Trophoblast cell (in vitro differentiated cells and primary cell): ENCODE measurements at regions not wholly inside any gene's neighbourhood (a gene's known extent, or its start where the extent isn't known, plus 50 kb on each side); places are given as distances from the start of the nearest gene placed in this dataset.

ENCODE experiments used
- DNase-seq, 2 donors: peaks; one replicate each; pipeline ENCODE4 v3.0.0-alpha.2; 2016
- H2AFZ ChIP-seq: 2 replicates; pipeline ENCODE4 v1.6.1; 2013; ENCODE audit warnings: low read length, moderate library complexity, mild to moderate bottlenecking; ENCODE audit not compliant: insufficient read depth, poor library complexity
- H2AK5ac ChIP-seq: 2 replicates; pipeline ENCODE4 v1.6.1; 2013; ENCODE audit warnings: mild to moderate bottlenecking, low read length
- H2BK120ac ChIP-seq: 2 replicates; pipeline ENCODE4 v1.6.1; 2013; ENCODE audit warnings: low read length, mild to moderate bottlenecking, moderate library complexity; ENCODE audit not compliant: insufficient read depth, poor library complexity
- H2BK12ac ChIP-seq: 2 replicates; pipeline ENCODE4 v1.6.1; 2013; ENCODE audit warnings: mild to moderate bottlenecking, low read length, moderate library complexity
- H2BK5ac ChIP-seq: 2 replicates; pipeline ENCODE4 v1.6.1; 2013; ENCODE audit warnings: low read length, low read depth, moderate library complexity, mild to moderate bottlenecking; ENCODE audit not compliant: poor library complexity
- H3K14ac ChIP-seq: 2 replicates; pipeline ENCODE4 v1.6.1; 2013; ENCODE audit warnings: mild to moderate bottlenecking, low read length
- H3K18ac ChIP-seq: 2 replicates; pipeline ENCODE4 v1.6.1; 2013; ENCODE audit warnings: mild to moderate bottlenecking, low read length
- H3K23ac ChIP-seq: 2 replicates; pipeline ENCODE4 v1.6.1; 2013; ENCODE audit warnings: low read length
- H3K27ac ChIP-seq: 2 replicates; pipeline ENCODE4 v1.5.1; 2013; ENCODE audit warnings: low read depth, mild to moderate bottlenecking, inconsistent platforms, low read length, moderate library complexity
- H3K27me3 ChIP-seq: 2 replicates; pipeline ENCODE4 v1.6.1; 2013; ENCODE audit warnings: inconsistent platforms, mild to moderate bottlenecking, low read length, moderate library complexity; ENCODE audit not compliant: insufficient read depth
- H3K36me3 ChIP-seq, 2 experiments: 1 replicate in 1 of 2; 2 replicates in 1 of 2; pipeline ENCODE4 v1.6.1; 2013; ENCODE audit warnings: low read length in 2 of 2, mild to moderate bottlenecking in 2 of 2, moderate library complexity in 1 of 2; ENCODE audit not compliant: insufficient read depth in 2 of 2, control insufficient read depth in 1 of 2
- H3K4ac ChIP-seq: 2 replicates; pipeline ENCODE4 v1.6.1; 2013; ENCODE audit warnings: low read depth, mild to moderate bottlenecking, low read length, moderate library complexity
- H3K4me1 ChIP-seq, 2 experiments: 1 replicate in 1 of 2; 2 replicates in 1 of 2; pipeline ENCODE4 v1.6.1; 2013; ENCODE audit warnings: low read length in 2 of 2, mild to moderate bottlenecking in 2 of 2, moderate library complexity in 1 of 2; ENCODE audit not compliant: insufficient read depth in 2 of 2, control insufficient read depth in 1 of 2
- H3K4me2 ChIP-seq: 2 replicates; pipeline ENCODE4 v1.6.1; 2013; ENCODE audit warnings: inconsistent platforms, mild to moderate bottlenecking, low read length, moderate library complexity
- H3K4me3 ChIP-seq: 2 replicates; pipeline ENCODE4 v1.5.1; 2013; ENCODE audit warnings: mild to moderate bottlenecking, low read depth, low read length, inconsistent platforms
- H3K79me1 ChIP-seq: one replicate; pipeline ENCODE4 v1.6.1; 2013; ENCODE audit warnings: low read length
- H3K79me2 ChIP-seq: 2 replicates; pipeline ENCODE4 v1.6.1; 2013; ENCODE audit warnings: low read length, mild to moderate bottlenecking; ENCODE audit not compliant: control insufficient read depth, insufficient read depth, poor library complexity
- H3K9ac ChIP-seq: 2 replicates; pipeline ENCODE4 v1.6.1; 2013; ENCODE audit warnings: mild to moderate bottlenecking, low read length
- H3K9me3 ChIP-seq: 2 replicates; pipeline ENCODE4 v1.6.1; 2013; ENCODE audit warnings: low read depth, mild to moderate bottlenecking, control low read depth, inconsistent platforms, low read length; ENCODE audit not compliant: insufficient read depth
- H4K12ac ChIP-seq: 2 replicates; pipeline ENCODE4 v1.6.1; 2013; ENCODE audit warnings: low read depth, mild to moderate bottlenecking, low read length, moderate library complexity
- H4K8ac ChIP-seq: 2 replicates; pipeline ENCODE4 v1.6.1; 2013; ENCODE audit warnings: low read depth, mild to moderate bottlenecking, low read length, moderate library complexity
- H4K91ac ChIP-seq: one replicate; pipeline ENCODE4 v1.6.1; 2013; ENCODE audit warnings: low read depth, mild to moderate bottlenecking, low read length, moderate library complexity
- WGBS: extraction: QIAGEN DNeasy Blood & Tissue Kit; methylation state at CpG from one replicate; pipeline ENCODE4 v1.1.7; 2013; ENCODE audit warnings: missing lambda C conversion rate; ENCODE audit not compliant: insufficient read length, insufficient coverage; ENCODE audit errors: extremely low coverage; 5-methylcytosine and 5-hydroxymethylcytosine counted together

DNA sequence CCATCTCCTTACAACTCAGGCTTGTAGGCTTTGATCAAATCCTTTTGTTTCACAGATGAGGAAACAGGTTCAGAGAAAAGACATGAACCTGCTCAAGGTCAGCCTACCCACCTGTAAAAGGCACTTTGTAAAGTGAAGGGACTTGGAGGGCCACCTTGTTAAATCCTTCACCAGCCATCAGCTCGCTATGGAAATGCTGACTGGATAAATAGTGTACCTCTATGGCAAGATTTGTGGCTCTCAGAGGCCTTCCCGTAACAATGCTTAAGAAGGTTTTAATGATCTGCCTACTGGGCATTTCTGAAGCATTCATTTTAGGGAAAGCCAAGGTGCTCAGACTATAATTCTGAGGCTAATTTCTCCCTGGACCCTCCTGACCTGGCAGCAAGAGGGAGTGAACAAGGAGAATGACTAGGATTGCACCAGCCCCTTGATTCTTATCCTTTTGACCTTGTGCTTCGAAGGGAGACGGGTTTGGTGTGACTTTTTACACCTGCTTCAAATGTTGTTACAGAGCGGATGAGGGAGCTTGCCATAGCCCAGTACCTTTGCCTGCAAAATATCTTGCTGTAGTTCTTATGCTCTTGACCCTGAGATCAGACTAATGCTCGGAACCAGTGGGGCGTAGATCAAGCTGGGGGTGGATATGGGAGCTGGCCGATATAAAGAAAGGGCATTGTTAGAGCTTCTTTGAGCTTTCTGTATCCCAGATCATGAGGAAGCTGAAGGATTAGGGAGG lies 90.9 kb upstream of the CXCR4 start:
- DNase-seq = no peak
- no peak overlapping the region for H3K18ac ChIP-seq
- no peak overlapping the region for H3K9ac ChIP-seq
- H4K8ac ChIP-seq = no peak overlapping the region
- no peak overlapping the region for H3K4ac ChIP-seq
- no peak overlapping the region for H4K12ac ChIP-seq
- no peak overlapping the region for H4K91ac ChIP-seq
- no peaks in the 10 kb centered on the region for H3K79me1 ChIP-seq
- H2AK5ac ChIP-seq = no peak overlapping the region
- no peak overlapping the region for H2AFZ ChIP-seq
- no peak overlapping the region for H2BK5ac ChIP-seq
- no peak overlapping the region for H3K23ac ChIP-seq
- H3K4me2 ChIP-seq = no peak overlapping the region
- no peaks in the 10 kb centered on the region for H3K27me3 ChIP-seq
- no peak overlapping the region for H3K14ac ChIP-seq
- no peaks in the 10 kb centered on the region for H3K79me2 ChIP-seq
- H3K27ac ChIP-seq = no peak overlapping the region
- no peaks in the 10 kb centered on the region for H3K4me1 ChIP-seq
- no CpG with 5 or more reads among the region's 8 CpGs for WGBS
- no peaks in the 10 kb centered on the region for H3K9me3 ChIP-seq
- no peak overlapping the region for H2BK120ac ChIP-seq
- H3K4me3 ChIP-seq = no peak overlapping the region
- no peaks in the 10 kb centered on the region for H3K36me3 ChIP-seq
- H2BK12ac ChIP-seq = no peak overlapping the region

DNA sequence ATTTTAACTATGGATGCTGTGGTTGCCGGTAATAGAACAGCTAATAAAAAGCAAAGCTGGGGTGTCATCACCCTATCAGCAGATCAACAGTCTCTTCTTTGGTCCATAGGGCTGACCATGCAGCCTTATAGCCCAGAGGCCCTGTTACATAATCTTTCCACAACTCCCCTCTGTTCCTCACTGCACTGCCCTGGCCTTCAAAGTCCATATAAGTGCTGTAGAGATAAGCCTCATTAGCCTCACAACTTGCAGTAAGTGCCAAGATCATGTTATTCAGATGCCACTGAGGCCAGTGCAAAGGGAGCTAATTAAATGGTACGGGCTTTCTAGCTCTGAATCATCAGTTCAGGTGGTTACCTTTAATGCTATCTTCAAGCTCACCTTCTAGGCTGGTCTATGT lies 89.7 kb upstream of the CXCR4 start:
- no peak overlapping the region for H2BK5ac ChIP-seq
- no peak overlapping the region for H3K4ac ChIP-seq
- no peak overlapping the region for H4K8ac ChIP-seq
- no peaks in the 10 kb centered on the region for H3K9me3 ChIP-seq
- no peak overlapping the region for H3K9ac ChIP-seq
- H3K27me3 ChIP-seq = no peaks in the 10 kb centered on the region
- no peak overlapping the region for H3K4me2 ChIP-seq
- no peaks in the 10 kb centered on the region for H3K36me3 ChIP-seq
- H2AFZ ChIP-seq = no peak overlapping the region
- H4K91ac ChIP-seq = no peak overlapping the region
- no peak overlapping the region for H3K4me3 ChIP-seq
- H4K12ac ChIP-seq = no peak overlapping the region
- H3K79me1 ChIP-seq = no peaks in the 10 kb centered on the region
- no CpG with 5 or more reads among the region's 2 CpGs for WGBS
- H3K27ac ChIP-seq = no peak overlapping the region
- H2AK5ac ChIP-seq = no peak overlapping the region
- no peak overlapping the region for H2BK120ac ChIP-seq
- no peak overlapping the region for H2BK12ac ChIP-seq
- no peak overlapping the region for H3K14ac ChIP-seq
- H3K23ac ChIP-seq = no peak overlapping the region
- no peak for DNase-seq
- no peaks in the 10 kb centered on the region for H3K4me1 ChIP-seq
- no peak overlapping the region for H3K18ac ChIP-seq
- no peaks in the 10 kb centered on the region for H3K79me2 ChIP-seq

DNA sequence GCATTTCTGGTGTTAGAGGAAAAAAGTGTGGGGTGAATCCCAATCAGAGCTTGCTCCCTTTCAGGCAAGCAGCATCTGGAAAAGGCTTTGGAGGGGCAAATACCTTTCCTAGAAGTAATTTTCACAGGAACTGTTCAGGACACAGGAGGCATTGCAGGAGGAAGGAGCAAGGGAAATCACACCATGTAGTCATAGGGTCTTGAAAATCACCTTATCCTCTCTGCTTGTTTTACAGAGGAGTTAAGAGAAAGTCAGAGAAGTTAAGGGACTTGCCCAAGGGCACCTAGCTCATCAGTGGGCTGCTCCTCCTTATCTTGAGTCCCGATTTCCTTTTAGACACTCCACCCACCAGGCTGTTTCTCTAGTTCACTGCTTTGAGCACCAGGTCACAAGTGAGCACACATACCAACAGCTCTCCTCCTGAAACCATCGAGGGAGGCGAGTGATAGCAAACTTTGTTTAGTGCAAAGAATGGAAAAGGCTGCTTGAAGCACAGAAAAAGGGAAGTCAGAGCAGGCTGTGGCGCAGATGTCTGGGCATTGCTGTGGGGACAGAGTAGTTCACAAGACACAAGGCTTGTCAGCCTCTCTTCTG lies 89.2 kb upstream of the CXCR4 start:
- H3K23ac ChIP-seq = no peak overlapping the region

DNA sequence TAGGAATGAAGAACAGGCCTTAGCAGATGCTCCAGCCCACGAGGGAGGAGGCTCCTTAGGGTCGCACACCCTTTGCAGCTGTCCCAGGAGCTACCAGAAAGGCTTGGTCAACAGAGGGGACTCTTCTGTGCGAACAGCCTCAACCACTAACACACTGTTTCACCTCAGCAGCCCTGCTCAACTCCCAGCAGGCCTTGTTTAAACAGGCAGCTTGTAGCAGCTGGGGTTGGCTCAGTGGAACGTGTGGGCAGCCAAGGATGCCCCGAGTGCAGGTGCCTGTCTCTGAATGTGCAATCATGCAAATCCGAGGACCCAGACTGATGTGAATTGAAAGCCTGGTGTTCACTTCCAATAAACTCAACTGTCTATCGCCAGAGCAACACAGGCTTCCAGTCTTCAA lies 88.7 kb upstream of the CXCR4 start:
- Histone ChIP-seq H3K14ac (no peak overlapping the region), H3K9me3 (peaks cover 2% of the 10 kb centered on the region), H2AFZ (no peak overlapping the region), H2BK5ac (no peak overlapping the region), H4K12ac (no peak overlapping the region), H2AK5ac (no peak overlapping the region), H3K27me3 (no peaks in the 10 kb centered on the region), H3K4me2 (no peak overlapping the region), H3K79me1 (no peaks in the 10 kb centered on the region), H3K23ac (no peak overlapping the region), H3K18ac (no peak overlapping the region), H3K36me3 (no peaks in the 10 kb centered on the region), H3K4ac (no peak overlapping the region), H4K91ac (no peak overlapping the region), H4K8ac (no peak overlapping the region), H2BK12ac (no peak overlapping the region), H3K4me3 (no peak overlapping the region), H3K9ac (no peak overlapping the region), H2BK120ac (no peak overlapping the region), H3K4me1 (no peaks in the 10 kb centered on the region), H3K27ac (no peak overlapping the region), H3K79me2 (no peaks in the 10 kb centered on the region)
- WGBS = no CpG with 5 or more reads among the region's 7 CpGs
- DNase-seq = no peak

More for the DNA sequence above, 89.2 kb upstream of the CXCR4 start:
- Histone ChIP-seq H3K4ac (no peak overlapping the region), H3K4me1 (no peaks in the 10 kb centered on the region), H2AFZ (no peak overlapping the region), H3K79me2 (no peaks in the 10 kb centered on the region), H2BK120ac (no peak overlapping the region), H3K79me1 (no peaks in the 10 kb centered on the region), H3K9ac (no peak overlapping the region), H3K36me3 (no peaks in the 10 kb centered on the region), H3K27me3 (no peaks in the 10 kb centered on the region), H3K27ac (no peak overlapping the region), H3K14ac (no peak overlapping the region), H2BK12ac (no peak overlapping the region), H3K18ac (no peak overlapping the region), H2AK5ac (no peak overlapping the region), H4K8ac (no peak overlapping the region), H4K12ac (no peak overlapping the region), H4K91ac (no peak overlapping the region), H3K4me3 (no peak overlapping the region), H3K9me3 (peaks cover under 1% of the 10 kb centered on the region), H2BK5ac (no peak overlapping the region), H3K4me2 (no peak overlapping the region)
- DNase-seq = no peak
- no CpG with 5 or more reads among the region's 4 CpGs for WGBS
